ENCODE measurements at regions not wholly inside any gene's neighbourhood (a gene's known extent, or its start where the extent isn't known, plus 50 kb on each side); places are given as distances from the start of the nearest gene placed in this dataset.

DNA sequence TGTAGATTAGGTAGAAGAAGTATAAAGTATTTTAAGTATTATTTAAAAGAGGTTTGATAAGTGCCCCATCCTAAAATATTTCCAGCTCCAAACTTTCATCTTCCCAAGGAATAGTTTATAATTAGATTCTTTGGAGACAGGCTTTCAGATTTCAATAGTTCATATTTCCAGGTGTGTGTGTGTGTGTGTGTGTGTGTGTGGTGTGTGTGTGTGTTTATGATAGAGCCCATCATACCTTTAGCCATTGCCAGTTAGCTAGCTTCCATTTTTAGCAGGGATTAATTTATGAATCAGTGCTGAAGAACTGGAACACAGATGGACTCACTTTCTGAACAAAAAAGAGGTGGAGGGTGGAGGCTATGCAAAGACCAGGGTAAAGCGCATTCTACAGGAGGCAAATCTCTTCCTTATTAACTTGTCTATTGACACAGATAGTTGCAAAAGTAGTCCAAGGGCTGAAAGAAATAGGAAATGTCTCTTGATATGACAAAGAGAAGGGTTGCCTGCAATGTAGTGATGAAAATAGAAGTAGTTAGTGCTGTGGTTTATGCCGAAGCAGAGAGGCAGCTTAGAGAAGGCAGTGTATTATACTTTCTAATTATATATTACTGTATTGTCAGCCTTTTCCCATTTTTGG is 301.1 kb downstream of the MAN2A1 start:
- Histone ChIP-seq H3K4me1 (replicated peaks in 1 of 2) (no peaks in the 10 kb centered on the region), H3K9me3 (replicated peaks in 1 of 3) (no peaks in the 10 kb centered on the region), H3K4me3 (no peak overlapping the region), H3K27ac (no peak overlapping the region), H3K36me3 (replicated peaks in 1 of 2) (no peaks in the 10 kb centered on the region), H3K27me3 (no peaks in the 10 kb centered on the region)
- TF ChIP-seq CTCF (IDR thresholded peaks at IDR 0.05) = no peak
- intact Hi-C loops (cut with DNase I) = no loop called here
- DNase-seq = no peak
- WGBS, 4 donors = 92 to 98% (median 94%) methylated on average over 2 of the region's 2 CpGs

DNA sequence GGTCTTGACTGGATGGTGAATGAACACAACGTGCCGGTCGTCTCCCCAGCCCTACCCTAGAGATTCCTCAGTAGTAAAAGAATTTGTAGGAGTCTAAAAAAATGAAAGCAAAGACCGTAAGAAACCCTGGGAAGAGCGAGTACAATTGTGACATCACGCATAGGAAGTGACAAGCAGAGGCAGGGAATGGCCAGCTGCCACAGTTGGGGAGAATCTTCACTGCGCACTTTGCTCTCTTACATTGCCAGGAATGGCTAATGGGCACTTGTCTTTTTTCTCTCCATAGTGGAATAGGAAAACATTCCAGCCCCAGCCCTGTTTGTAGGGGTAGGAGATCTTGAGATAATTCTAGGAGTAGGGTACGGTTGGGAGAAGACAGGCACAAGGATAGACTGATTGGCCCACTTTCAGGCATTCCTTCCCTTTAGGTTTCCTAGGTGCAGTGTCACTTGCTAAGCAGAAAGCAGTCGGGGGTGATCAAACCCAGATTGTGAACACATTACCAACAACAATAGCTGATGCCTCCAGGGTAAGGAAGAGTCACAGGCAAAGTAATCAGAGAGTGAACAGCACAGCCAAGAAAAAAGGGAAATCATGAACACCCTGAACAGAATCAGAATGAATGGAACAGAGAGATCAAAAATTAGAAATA is 302.7 kb downstream of the MAN2A1 start:
- no peak overlapping the region for H3K4me3 ChIP-seq
- 83 to 92% (median 87%) methylated on average over 9 of the region's 9 CpGs for WGBS, 4 donors
- H3K27me3 ChIP-seq = no peaks in the 10 kb centered on the region
- TF ChIP-seq CTCF (IDR thresholded peaks at IDR 0.05) (no peak), POLR2A (IDR thresholded peaks at IDR 0.05) (no peak)
- H3K36me3 ChIP-seq (replicated peaks in 1 of 2) = no peaks in the 10 kb centered on the region
- no peak overlapping the region for H3K27ac ChIP-seq
- no peak for DNase-seq
- H3K9me3 ChIP-seq (replicated peaks in 1 of 3) = no peaks in the 10 kb centered on the region
- no peaks in the 10 kb centered on the region for H3K4me1 ChIP-seq (replicated peaks in 1 of 2)
- intact Hi-C loops (cut with DNase I) = no loop called here

DNA sequence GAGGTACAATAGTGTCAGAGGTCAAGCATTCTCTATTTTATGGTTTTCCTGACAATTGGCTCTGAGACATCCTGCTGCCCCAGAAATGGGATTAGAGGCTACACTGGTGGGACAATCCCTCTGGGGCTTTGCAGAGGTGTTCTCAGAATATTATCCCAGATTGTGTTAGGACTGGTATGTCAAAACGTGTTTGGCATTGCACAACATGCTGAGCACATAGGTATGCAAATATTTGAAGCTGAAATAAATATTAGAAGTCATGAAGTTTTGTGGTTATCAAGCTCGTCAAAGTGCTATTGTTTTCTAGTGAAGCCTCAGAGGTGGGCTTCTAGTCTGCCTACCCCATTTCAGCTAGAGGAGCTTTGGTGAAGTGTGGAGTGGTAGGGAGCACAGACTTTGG is 304.4 kb downstream of the MAN2A1 start:
- H3K27me3 ChIP-seq = no peaks in the 10 kb centered on the region
- WGBS, 4 donors = 63 to 72% (median 71%) methylated on average over 2 of the region's 2 CpGs
- no peaks in the 10 kb centered on the region for H3K36me3 ChIP-seq (replicated peaks in 1 of 2)
- H3K4me1 ChIP-seq (replicated peaks in 1 of 2) = no peaks in the 10 kb centered on the region
- no peak overlapping the region for H3K4me3 ChIP-seq
- no peak overlapping the region for H3K27ac ChIP-seq
- intact Hi-C loops (cut with DNase I) = no loop called here
- DNase-seq = no peak
- TF ChIP-seq POLR2A (IDR thresholded peaks at IDR 0.05) (no peak), CTCF (IDR thresholded peaks at IDR 0.05) (no peak)
- no peaks in the 10 kb centered on the region for H3K9me3 ChIP-seq (replicated peaks in 1 of 3)

GRCh38 chr5:109996246-109996645 is 306.5 kb downstream of the MAN2A1 start:
- WGBS, 4 donors = 44 to 65% (median 56%) methylated on average over 2 of the region's 2 CpGs
- TF ChIP-seq POLR2A (IDR thresholded peaks at IDR 0.05) (no peak), CTCF (IDR thresholded peaks at IDR 0.05) (no peak)
- intact Hi-C loops (cut with DNase I) = no loop called here

More at GRCh38 chr5:109996246-109996645, 306.5 kb downstream of the MAN2A1 start:
- Histone ChIP-seq H3K27ac (no peak overlapping the region), H3K4me1 (replicated peaks in 1 of 2) (no peaks in the 10 kb centered on the region), H3K27me3 (no peaks in the 10 kb centered on the region), H3K4me3 (no peak overlapping the region), H3K36me3 (replicated peaks in 1 of 2) (no peaks in the 10 kb centered on the region), H3K9me3 (replicated peaks in 1 of 3) (no peaks in the 10 kb centered on the region)
- no peak for DNase-seq

Measured in adrenal gland (tissue), 9 donors.